OCI-LY1 (cell line): ENCODE measurements at regions not wholly inside any gene's neighbourhood (a gene's known extent, or its start where the extent isn't known, plus 50 kb on each side); places are given as distances from the start of the nearest gene placed in this dataset.

Source experiments
- H2AFZ ChIP-seq: fragments of 200-600 bp; sonication (generic), shearing (Covaris generic); 2 replicates; pipeline ENCODE4 v1.6.0; 2014; ENCODE audit warnings: antibody characterized with exemption, mild to moderate bottlenecking, low read length
- H3F3A ChIP-seq: fragments of 200-600 bp; sonication (generic), shearing (Covaris generic); 2 replicates; pipeline ENCODE4 v1.6.0; 2014; ENCODE audit warnings: mild to moderate bottlenecking, antibody characterized with exemption, low read length, moderate library complexity; ENCODE audit not compliant: insufficient read depth
- H3K27ac ChIP-seq: fragments of 200-600 bp; sonication (generic); 2 replicates; pipeline ENCODE4 v1.5.1; 2014; ENCODE audit warnings: low read length, mixed run types, mild to moderate bottlenecking, low read depth; ENCODE audit not compliant: poor library complexity, severe bottlenecking
- H3K27me3 ChIP-seq: fragments of 200-600 bp; sonication (generic); 2 replicates; pipeline ENCODE4 v1.6.0; 2014; ENCODE audit warnings: antibody characterized with exemption, mild to moderate bottlenecking, low read length, moderate library complexity; ENCODE audit not compliant: insufficient read depth
- H3K36me3 ChIP-seq: fragments of 200-600 bp; sonication (generic); 2 replicates; pipeline ENCODE4 v1.6.1; 2014; ENCODE audit warnings: mild to moderate bottlenecking, antibody characterized with exemption, low read length, moderate library complexity, mixed read lengths; ENCODE audit not compliant: insufficient read depth
- H3K4me1 ChIP-seq: fragments of 200-600 bp; sonication (generic); 2 replicates; pipeline ENCODE4 v1.5.1; 2014; ENCODE audit warnings: mild to moderate bottlenecking, low read length, moderate library complexity; ENCODE audit not compliant: insufficient read depth, severe bottlenecking
- H3K4me2 ChIP-seq: fragments of 200-600 bp; sonication (generic), shearing (Covaris generic); 2 replicates; pipeline ENCODE4 v1.6.1; 2014; ENCODE audit warnings: low read length
- H3K4me3 ChIP-seq: fragments of 200-600 bp; sonication (generic); 2 replicates; pipeline ENCODE4 v1.5.1; 2014; ENCODE audit warnings: low read length, low read depth, mild to moderate bottlenecking, mixed read lengths; ENCODE audit not compliant: poor library complexity, severe bottlenecking
- H3K79me2 ChIP-seq: fragments of 200-600 bp; shearing (Covaris generic); 2 replicates; pipeline ENCODE4 v1.6.1; 2016; ENCODE audit warnings: mixed run types, low read length, mixed read lengths; ENCODE audit not compliant: insufficient read depth
- H3K9ac ChIP-seq: fragments of 200-600 bp; sonication (generic), shearing (Covaris generic); 2 replicates; pipeline ENCODE4 v1.6.1; 2014; ENCODE audit warnings: mild to moderate bottlenecking, low read length, mixed read lengths
- H3K9me2 ChIP-seq: fragments of 200-600 bp; sonication (generic), shearing (Covaris generic); 2 replicates; pipeline ENCODE4 v1.6.1; 2014; ENCODE audit warnings: low read depth, mild to moderate bottlenecking, low read length, mixed read lengths
- H3K9me3 ChIP-seq: fragments of 200-600 bp; shearing (Covaris generic); 2 replicates; pipeline ENCODE4 v1.6.1; 2014; ENCODE audit warnings: low read length, mixed read lengths
- H4K20me1 ChIP-seq: fragments of 200-600 bp; sonication (generic), shearing (Covaris generic); 2 replicates; pipeline ENCODE4 v1.6.0; 2016; ENCODE audit warnings: mild to moderate bottlenecking, low read length; ENCODE audit not compliant: insufficient read depth
- EZH2 ChIP-seq: fragments of 200-600 bp; sonication (generic), shearing (Covaris generic); IDR thresholded peaks from 2 replicates; pipeline ENCODE4 v1.8.0; 2017; ENCODE audit warnings: borderline replicate concordance, mixed run types, mild to moderate bottlenecking, antibody characterized with exemption, low read length, moderate library complexity, mixed read lengths
- TF ChIP-seq, protein P1 (sequence below): fragments of 200-600 bp; sonication (generic), shearing (Covaris generic); IDR thresholded peaks from 2 replicates; pipeline ENCODE4 v1.5.1; 2017; ENCODE audit warnings: mild to moderate bottlenecking, antibody characterized with exemption, low read length, moderate library complexity, mixed read lengths

DNA sequence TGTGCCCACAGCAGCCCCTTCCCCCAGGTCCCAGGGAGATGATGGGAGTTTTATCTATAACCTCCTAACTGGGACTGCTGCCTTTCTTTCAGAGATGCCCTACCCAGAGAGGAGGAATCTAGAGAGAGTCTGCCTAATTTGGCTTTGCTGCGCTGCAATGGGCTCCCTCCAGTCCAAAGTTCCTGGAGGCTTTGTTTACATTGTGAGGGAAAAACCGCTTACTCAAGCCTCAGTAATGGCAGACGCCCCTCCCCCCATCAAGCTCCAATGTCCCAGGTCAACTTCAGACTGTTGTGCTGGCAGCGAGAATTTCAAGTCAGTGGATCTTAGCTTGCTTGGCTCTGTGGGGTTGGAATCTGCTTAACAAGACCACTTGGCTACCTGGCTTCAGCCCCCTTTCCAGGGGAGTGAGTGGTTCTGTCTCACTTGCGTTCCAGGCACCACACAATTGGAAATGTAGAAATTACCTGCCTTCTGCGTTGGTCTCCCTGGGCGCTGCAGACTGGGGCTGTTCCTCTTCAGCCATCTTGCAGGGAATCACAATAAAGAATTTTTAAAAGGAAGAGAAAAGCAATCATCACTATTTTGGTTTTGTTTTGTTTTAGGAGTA lies 262.5 kb downstream of the FOXG1 start:
- Histone ChIP-seq H3K9ac (no peak overlapping the region), H3K36me3 (no peaks in the 10 kb centered on the region), H3K27me3 (no peaks in the 10 kb centered on the region), H2AFZ (no peak overlapping the region), H4K20me1 (no peaks in the 10 kb centered on the region), H3K4me3 (no peak overlapping the region), H3K79me2 (no peaks in the 10 kb centered on the region), H3K27ac (no peak overlapping the region), H3K9me3 (no peaks in the 10 kb centered on the region), H3K4me1 (no peaks in the 10 kb centered on the region), H3F3A (no peaks in the 10 kb centered on the region), H3K9me2 (no peaks in the 10 kb centered on the region), H3K4me2 (no peak overlapping the region)
- TF ChIP-seq EZH2: no peak
- TF ChIP-seq, protein P1, sequence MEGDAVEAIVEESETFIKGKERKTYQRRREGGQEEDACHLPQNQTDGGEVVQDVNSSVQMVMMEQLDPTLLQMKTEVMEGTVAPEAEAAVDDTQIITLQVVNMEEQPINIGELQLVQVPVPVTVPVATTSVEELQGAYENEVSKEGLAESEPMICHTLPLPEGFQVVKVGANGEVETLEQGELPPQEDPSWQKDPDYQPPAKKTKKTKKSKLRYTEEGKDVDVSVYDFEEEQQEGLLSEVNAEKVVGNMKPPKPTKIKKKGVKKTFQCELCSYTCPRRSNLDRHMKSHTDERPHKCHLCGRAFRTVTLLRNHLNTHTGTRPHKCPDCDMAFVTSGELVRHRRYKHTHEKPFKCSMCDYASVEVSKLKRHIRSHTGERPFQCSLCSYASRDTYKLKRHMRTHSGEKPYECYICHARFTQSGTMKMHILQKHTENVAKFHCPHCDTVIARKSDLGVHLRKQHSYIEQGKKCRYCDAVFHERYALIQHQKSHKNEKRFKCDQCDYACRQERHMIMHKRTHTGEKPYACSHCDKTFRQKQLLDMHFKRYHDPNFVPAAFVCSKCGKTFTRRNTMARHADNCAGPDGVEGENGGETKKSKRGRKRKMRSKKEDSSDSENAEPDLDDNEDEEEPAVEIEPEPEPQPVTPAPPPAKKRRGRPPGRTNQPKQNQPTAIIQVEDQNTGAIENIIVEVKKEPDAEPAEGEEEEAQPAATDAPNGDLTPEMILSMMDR: no peak

DNA sequence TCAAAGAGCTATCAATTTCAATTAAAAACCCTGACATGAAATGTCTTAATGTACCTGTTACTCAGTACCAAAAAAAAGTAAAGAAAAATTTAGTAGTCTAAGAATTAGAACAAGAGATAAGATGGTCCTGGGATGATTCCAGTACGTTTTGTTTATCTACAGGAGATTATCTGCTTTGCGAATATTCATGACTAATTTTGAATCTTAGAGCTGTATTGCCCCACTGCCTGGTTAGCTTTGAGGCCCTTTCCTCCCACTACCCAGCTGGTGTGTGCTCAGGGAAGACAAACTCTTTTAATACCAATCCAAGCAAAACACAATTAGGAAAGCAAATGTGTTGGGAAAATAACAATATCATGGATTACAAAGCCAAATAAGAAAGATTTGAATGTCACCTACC lies 263.5 kb downstream of the FOXG1 start:
- Histone ChIP-seq H3K9me2 (no peaks in the 10 kb centered on the region), H2AFZ (no peak overlapping the region)
- no peak for TF ChIP-seq EZH2
- TF ChIP-seq, protein P1: no peak

DNA sequence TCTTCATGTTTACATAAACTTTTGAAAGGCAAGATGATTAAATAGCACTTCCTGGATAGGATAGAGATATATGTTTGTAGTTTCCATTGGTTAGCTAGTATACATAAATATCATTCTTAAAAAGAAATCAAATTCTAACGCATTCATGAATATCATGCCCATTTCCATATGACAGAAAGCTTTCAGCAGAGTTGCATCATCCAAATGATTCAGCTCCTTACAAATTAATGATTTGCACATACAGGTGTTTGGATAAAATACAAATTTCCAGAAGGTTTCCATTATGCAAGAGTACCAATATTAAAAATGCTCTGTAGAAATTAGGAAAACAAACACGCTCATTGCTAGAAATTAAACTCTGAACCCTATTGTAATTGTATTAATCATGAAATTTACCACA lies 264.4 kb downstream of the FOXG1 start:
- H3K27ac ChIP-seq: no peak overlapping the region
- H3K27me3 ChIP-seq: no peaks in the 10 kb centered on the region
- H2AFZ ChIP-seq: no peak overlapping the region
- no peak overlapping the region for H3K9ac ChIP-seq
- H3K4me2 ChIP-seq: no peak overlapping the region
- no peak overlapping the region for H3K4me3 ChIP-seq
- no peaks in the 10 kb centered on the region for H4K20me1 ChIP-seq
- no peaks in the 10 kb centered on the region for H3K9me3 ChIP-seq
- no peaks in the 10 kb centered on the region for H3K79me2 ChIP-seq
- no peaks in the 10 kb centered on the region for H3K36me3 ChIP-seq
- TF ChIP-seq, protein P1: no peak
- H3F3A ChIP-seq: no peaks in the 10 kb centered on the region
- no peaks in the 10 kb centered on the region for H3K4me1 ChIP-seq
- H3K9me2 ChIP-seq: no peaks in the 10 kb centered on the region

More for the DNA sequence above, 263.5 kb downstream of the FOXG1 start:
- Histone ChIP-seq H3K27ac (no peak overlapping the region), H3F3A (no peaks in the 10 kb centered on the region), H4K20me1 (no peaks in the 10 kb centered on the region), H3K4me1 (no peaks in the 10 kb centered on the region), H3K36me3 (no peaks in the 10 kb centered on the region), H3K27me3 (no peaks in the 10 kb centered on the region), H3K79me2 (no peaks in the 10 kb centered on the region), H3K4me2 (no peak overlapping the region), H3K4me3 (no peak overlapping the region), H3K9me3 (no peaks in the 10 kb centered on the region), H3K9ac (no peak overlapping the region)
